Neuron (in vitro differentiated cells): ENCODE measurements at regions not wholly inside any gene's neighbourhood (a gene's known extent, or its start where the extent isn't known, plus 50 kb on each side); places are given as distances from the start of the nearest gene placed in this dataset.

Experiments used
- H2AFZ ChIP-seq: one replicate; pipeline ENCODE4 v1.6.1; 2013; ENCODE audit warnings: low read depth, mild to moderate bottlenecking, inconsistent platforms, low read length, moderate library complexity
- H3K27me3 ChIP-seq: one replicate; pipeline ENCODE4 v1.6.1; 2013; ENCODE audit warnings: low read length; ENCODE audit not compliant: insufficient read depth
- H3K36me3 ChIP-seq: one replicate; pipeline ENCODE4 v1.6.1; 2013; ENCODE audit warnings: low read length; ENCODE audit not compliant: insufficient read depth
- H3K4me1 ChIP-seq: one replicate; pipeline ENCODE4 v1.6.1; 2013; ENCODE audit warnings: low read length; ENCODE audit not compliant: insufficient read depth
- H3K4me3 ChIP-seq: 2 replicates; pipeline ENCODE4 v1.5.1; 2013; ENCODE audit warnings: mild to moderate bottlenecking, low read length, moderate library complexity
- H3K9me3 ChIP-seq: one replicate; pipeline ENCODE4 v1.6.1; 2013; ENCODE audit warnings: low read length

GRCh38 chr21:43313939-43314405, 113.0 kb downstream of the SIK1 start:
- Histone ChIP-seq H3K4me3 (no peak overlapping the region), H3K27me3 (no peaks in the 10 kb centered on the region), H3K4me1 (peaks cover 5% of the 10 kb centered on the region), H3K9me3 (peaks cover 2% of the 10 kb centered on the region), H2AFZ (no peak overlapping the region), H3K36me3 (no peaks in the 10 kb centered on the region)

GRCh38 chr21:43313221-43313938, 113.6 kb downstream of the SIK1 start:
- peaks cover 3% of the 10 kb centered on the region for H3K4me1 ChIP-seq
- H3K27me3 ChIP-seq = no peaks in the 10 kb centered on the region
- peaks cover 2% of the 10 kb centered on the region for H3K9me3 ChIP-seq
- no peaks in the 10 kb centered on the region for H3K36me3 ChIP-seq
- no peak overlapping the region for H3K4me3 ChIP-seq
- no peak overlapping the region for H2AFZ ChIP-seq

- Histone ChIP-seq H3K36me3 (no peaks in the 10 kb centered on the region), H3K9me3 (peaks cover 2% of the 10 kb centered on the region), H2AFZ (no peak overlapping the region), H3K27me3 (no peaks in the 10 kb centered on the region), H3K4me1 (peaks cover 3% of the 10 kb centered on the region), H3K4me3 (no peak overlapping the region)
Measured at GRCh38 chr21:43312751-43313169, 114.2 kb downstream of the SIK1 start.

GRCh38 chr21:43312011-43312410, 114.9 kb downstream of the SIK1 start:
- H3K4me3 ChIP-seq = no peak overlapping the region
- H3K36me3 ChIP-seq = no peaks in the 10 kb centered on the region
- no peaks in the 10 kb centered on the region for H3K9me3 ChIP-seq
- no peak overlapping the region for H2AFZ ChIP-seq
- H3K27me3 ChIP-seq = peaks cover 2% of the 10 kb centered on the region
- H3K4me1 ChIP-seq = peaks cover 3% of the 10 kb centered on the region

GRCh38 chr21:43311301-43311817, 115.6 kb downstream of the SIK1 start:
- Histone ChIP-seq H3K4me3 (no peak overlapping the region), H3K27me3 (peaks cover 2% of the 10 kb centered on the region), H2AFZ (no peak overlapping the region), H3K36me3 (no peaks in the 10 kb centered on the region), H3K9me3 (no peaks in the 10 kb centered on the region), H3K4me1 (peaks cover 3% of the 10 kb centered on the region)

- Histone ChIP-seq H3K4me1 (peaks cover 3% of the 10 kb centered on the region), H3K27me3 (peaks cover 2% of the 10 kb centered on the region), H3K36me3 (no peaks in the 10 kb centered on the region), H3K4me3 (no peak overlapping the region), H3K9me3 (no peaks in the 10 kb centered on the region), H2AFZ (no peak overlapping the region)
Measured at GRCh38 chr21:43308815-43309283, 118.1 kb downstream of the SIK1 start.

GRCh38 chr21:43308101-43308814, 118.7 kb downstream of the SIK1 start:
- no peak overlapping the region for H2AFZ ChIP-seq
- H3K4me3 ChIP-seq = no peak overlapping the region
- no peaks in the 10 kb centered on the region for H3K36me3 ChIP-seq
- peaks cover 2% of the 10 kb centered on the region for H3K27me3 ChIP-seq
- no peaks in the 10 kb centered on the region for H3K9me3 ChIP-seq
- H3K4me1 ChIP-seq = peaks cover 3% of the 10 kb centered on the region

- Histone ChIP-seq H3K27me3 (peaks cover 2% of the 10 kb centered on the region), H3K4me3 (no peak overlapping the region), H3K36me3 (no peaks in the 10 kb centered on the region), H2AFZ (no peak overlapping the region), H3K9me3 (no peaks in the 10 kb centered on the region), H3K4me1 (peaks cover 1% of the 10 kb centered on the region)
Measured at GRCh38 chr21:43307677-43308070, 119.3 kb downstream of the SIK1 start.

- no peak overlapping the region for H3K4me3 ChIP-seq
- no peaks in the 10 kb centered on the region for H3K36me3 ChIP-seq
- peaks cover 2% of the 10 kb centered on the region for H3K27me3 ChIP-seq
- H3K4me1 ChIP-seq = no peaks in the 10 kb centered on the region
- no peak overlapping the region for H2AFZ ChIP-seq
- H3K9me3 ChIP-seq = no peaks in the 10 kb centered on the region
Measured at GRCh38 chr21:43306911-43307676, 119.8 kb downstream of the SIK1 start.

GRCh38 chr21:43306391-43306790, 120.5 kb downstream of the SIK1 start:
- H2AFZ ChIP-seq = no peak overlapping the region

GRCh38 chr21:43305811-43306311, 121.1 kb downstream of the SIK1 start:
- no peaks in the 10 kb centered on the region for H3K4me1 ChIP-seq
- no peaks in the 10 kb centered on the region for H3K9me3 ChIP-seq
- H3K4me3 ChIP-seq = no peak overlapping the region
- H3K27me3 ChIP-seq = peaks cover 2% of the 10 kb centered on the region
- no peak overlapping the region for H2AFZ ChIP-seq
- no peaks in the 10 kb centered on the region for H3K36me3 ChIP-seq

More at GRCh38 chr21:43306391-43306790, 120.5 kb downstream of the SIK1 start:
- no peaks in the 10 kb centered on the region for H3K4me1 ChIP-seq
- no peak overlapping the region for H3K4me3 ChIP-seq
- no peaks in the 10 kb centered on the region for H3K9me3 ChIP-seq
- H3K36me3 ChIP-seq = no peaks in the 10 kb centered on the region
- H3K27me3 ChIP-seq = peaks cover 2% of the 10 kb centered on the region

GRCh38 chr21:43305336-43305665, 121.6 kb downstream of the SIK1 start:
- Histone ChIP-seq H3K27me3 (peaks cover 2% of the 10 kb centered on the region), H3K4me3 (no peak overlapping the region), H3K9me3 (no peaks in the 10 kb centered on the region), H2AFZ (no peak overlapping the region), H3K36me3 (no peaks in the 10 kb centered on the region), H3K4me1 (no peaks in the 10 kb centered on the region)
